HG02973 (cell line): ENCODE measurements at regions not wholly inside any gene's neighbourhood (a gene's known extent, or its start where the extent isn't known, plus 50 kb on each side); places are given as distances from the start of the nearest gene placed in this dataset.
"Not testable (repeated sequence)": the region's sequence is repeated elsewhere in the genome, so short reads cannot be mapped to it uniquely, and the experiment has no call there.

Source experiments
- ATAC-seq: cut with Tn5 transposase; IDR thresholded peaks from one replicate; pipeline ENCODE4 v1.9.1; 2021; ENCODE audit warnings: moderate library complexity; ENCODE audit not compliant: unreplicated experiment

GRCh38 chr14:101307162-101307561, 254.1 kb upstream of the DIO3 start:
- ATAC-seq: not testable (repeated sequence)

GRCh38 chr14:101311186-101311585, 250.1 kb upstream of the DIO3 start:
- not testable (repeated sequence) for ATAC-seq

- no peak for ATAC-seq
Measured at GRCh38 chr14:101313268-101313667, 248.0 kb upstream of the DIO3 start.

GRCh38 chr14:101315802-101316296, 245.4 kb upstream of the DIO3 start:
- ATAC-seq: no peak

DNA sequence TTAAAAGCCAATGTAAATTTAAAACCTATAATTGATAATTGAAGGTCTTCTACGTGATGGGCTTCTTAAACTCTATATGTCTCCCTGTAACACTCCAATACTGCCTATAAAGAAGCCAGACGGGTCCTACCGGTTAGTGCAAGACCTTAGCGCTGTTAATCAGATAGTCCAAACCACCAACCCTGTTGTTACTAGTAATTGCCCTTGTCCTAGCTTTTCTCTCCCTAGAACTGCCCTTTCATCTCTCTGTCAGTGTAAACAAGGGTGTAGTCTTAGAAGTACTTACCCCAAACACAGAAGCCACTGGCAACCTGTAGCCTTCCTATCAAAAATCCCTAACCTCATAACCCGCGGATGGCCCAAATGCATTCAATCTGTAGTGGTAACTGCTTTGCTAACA, 243.0 kb upstream of the DIO3 start:
- no peak for ATAC-seq

DNA sequence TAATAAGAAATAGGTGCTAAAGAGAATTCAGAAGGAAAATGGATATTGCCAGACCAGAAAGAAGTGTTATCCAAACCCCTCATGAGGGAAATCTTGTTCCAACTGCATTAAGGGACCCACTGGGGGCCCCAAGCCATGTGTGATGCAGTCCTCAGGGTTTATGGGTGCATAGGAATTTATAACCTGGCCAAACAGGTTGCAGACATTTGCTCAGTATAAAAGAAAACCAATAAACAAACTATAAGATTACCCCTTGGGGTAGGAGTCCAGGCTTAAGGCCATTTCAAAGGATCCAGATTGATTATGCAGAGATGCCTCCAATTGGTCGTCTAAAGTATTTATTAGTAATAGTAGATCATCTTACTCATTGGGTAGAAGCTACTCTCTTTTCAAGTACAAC, 240.9 kb upstream of the DIO3 start:
- no peak for ATAC-seq

DNA sequence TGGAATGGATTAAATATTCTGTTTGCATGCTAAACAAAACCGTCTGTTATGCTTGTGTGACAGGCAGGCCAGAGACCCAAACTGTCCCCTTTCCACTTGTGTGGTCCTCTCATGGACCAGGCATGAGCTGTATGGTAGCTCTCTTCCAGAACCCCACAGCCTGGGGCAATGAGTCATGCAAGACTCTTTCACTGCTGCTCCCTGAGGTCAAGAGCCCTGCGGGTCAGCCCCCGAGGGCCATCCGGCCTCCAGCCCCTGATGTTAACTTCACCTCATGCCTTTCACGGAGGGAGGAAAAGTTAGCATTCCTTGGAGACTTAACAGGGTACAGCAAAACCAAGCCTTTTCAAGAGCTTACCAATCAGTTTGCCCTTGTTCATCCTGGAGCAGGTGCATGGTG, 239.1 kb upstream of the DIO3 start:
- ATAC-seq: no peak

GRCh38 chr14:101323111-101323510, 238.2 kb upstream of the DIO3 start:
- no peak for ATAC-seq

DNA sequence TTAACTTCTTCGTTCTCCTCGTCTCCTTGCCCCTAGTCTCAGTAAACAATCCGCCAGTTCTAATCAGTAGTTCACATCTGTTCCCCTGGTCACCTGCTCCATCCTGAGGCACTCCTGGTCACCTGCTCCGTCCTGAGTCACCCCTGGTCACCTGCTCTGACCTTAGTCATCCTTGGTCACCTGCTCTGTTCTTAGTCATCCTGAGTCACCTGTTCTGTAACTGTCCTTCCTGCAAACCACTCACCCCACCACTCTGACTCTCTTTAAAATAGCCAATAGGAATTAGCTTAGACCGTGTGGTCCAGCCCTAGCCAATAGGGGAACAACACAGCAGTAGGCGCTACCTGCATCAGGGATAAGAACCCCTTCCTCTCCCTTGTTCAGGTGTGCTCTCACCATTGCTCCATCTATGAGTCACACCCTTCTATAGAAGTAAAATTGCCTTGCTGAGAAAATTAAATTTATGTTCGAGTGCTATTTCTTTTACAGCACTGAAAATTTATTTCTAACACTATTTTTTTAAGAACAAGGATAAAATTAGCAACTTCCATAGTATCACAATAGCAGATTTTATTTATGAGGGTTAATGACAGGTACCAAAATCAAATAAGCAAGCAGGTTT, 237.6 kb upstream of the DIO3 start:
- not testable (repeated sequence) for ATAC-seq

GRCh38 chr14:101325319-101325718, 236.0 kb upstream of the DIO3 start:
- ATAC-seq: no peak

GRCh38 chr14:101328412-101329028, 232.8 kb upstream of the DIO3 start:
- ATAC-seq: no peak

- no peak for ATAC-seq
Measured at GRCh38 chr14:101330416-101331140, 230.7 kb upstream of the DIO3 start.

DNA sequence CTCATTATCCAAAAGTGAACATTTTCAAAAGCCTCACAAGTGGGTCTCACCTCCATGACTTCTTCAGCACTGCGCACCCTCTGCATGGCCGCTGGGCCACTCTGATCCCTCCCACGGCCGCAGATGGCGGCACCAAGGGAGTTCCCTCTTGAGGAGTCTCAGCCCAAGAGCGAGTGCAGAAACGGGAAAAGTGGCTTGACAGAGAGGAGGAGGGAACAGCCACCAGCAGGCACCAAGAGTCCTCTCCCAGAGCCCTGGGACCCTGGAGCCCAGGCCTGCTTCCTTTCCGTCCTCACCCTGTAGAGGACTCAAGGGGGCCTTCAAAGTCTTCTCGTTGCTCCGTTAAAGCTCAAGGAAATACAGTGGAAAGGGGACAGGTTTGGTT, 230.2 kb upstream of the DIO3 start:
- no peak for ATAC-seq

DNA sequence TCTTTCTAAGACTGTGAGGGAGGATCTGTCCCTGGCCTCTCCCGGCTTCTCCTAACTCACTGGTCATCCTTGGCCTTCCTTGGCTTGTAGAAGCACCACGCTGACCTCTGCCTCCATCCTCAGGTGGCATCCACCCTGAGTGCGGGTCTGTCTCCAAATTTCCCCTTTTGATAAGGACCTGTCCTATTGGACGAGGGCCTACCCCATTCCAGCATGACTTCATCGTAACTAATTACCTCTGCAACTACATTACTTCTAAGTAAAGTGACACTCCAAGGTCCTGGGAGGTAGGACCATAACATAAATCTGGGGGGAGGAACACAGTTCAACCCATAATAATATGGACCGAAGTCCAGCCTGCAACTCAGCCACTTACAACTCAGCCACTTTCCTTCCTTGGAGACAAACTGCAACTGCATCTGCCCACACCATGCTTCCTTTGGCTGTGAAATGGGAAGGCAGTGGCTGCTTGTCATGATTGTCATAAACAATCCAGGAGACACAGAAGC, 229.6 kb upstream of the DIO3 start:
- no peak for ATAC-seq

DNA sequence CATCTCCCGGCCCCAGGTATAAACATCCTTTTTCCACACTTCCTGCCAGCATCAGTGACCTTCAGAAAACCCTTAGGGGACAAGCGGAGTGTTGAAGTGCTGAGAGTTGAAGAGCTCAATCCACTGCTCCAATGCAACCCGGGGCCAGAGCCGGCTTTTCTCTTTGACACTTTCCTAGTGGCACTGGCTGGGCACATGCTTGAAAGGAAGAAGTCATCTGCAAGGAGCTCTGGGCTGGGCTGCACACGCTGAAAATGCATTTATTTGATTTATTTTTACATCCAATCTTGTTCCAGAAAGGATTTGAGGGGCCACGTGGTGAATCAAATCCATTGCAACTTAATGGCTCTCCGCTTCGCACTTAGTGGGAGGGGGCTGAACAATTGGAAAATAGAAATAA, 229.0 kb upstream of the DIO3 start:
- ATAC-seq: no peak

DNA sequence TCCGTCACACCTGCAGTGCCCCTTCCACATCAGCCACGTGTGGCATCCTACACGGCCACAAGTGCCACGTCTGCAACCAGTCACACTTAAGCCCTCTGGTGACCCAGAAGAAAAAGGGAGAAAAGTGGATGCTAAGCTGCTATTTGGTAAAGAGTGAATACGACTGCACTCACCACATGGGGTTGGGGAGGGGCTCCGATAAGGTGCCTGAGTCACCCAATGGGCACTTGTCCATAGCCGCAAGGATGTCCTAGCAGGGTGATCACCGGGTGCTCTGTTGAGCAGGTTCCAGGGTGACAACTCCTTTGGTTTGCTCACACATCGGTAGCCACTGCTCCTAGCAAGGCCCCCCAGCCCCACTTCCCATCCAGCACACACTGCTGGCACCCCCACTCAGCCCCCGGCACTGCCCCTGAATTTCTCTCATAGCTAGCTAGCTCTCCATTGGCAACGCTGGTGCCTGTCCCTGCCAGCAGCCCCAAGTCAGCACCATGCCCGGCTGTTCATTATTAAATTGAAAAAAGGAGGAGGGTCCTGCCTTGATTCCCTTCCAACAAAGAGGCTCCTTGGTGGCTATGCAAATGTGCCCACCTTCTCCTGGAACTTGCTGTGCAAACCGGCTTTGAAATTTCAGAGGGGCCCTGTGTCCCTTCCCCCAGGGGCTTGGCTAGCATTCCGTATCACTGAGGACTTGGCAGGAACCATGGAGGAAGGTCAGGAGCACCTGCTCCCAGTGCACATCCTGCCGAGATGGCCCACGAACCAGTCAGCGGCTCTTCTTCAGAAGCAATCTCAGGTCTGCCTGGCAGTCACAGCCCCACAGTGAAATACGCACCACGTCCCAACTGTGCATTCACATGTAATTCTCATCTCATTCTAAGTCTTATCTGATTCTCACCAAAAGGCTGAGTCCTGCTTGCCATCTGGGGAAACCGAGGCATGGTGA, 227.7 kb upstream of the DIO3 start:
- ATAC-seq: no peak

DNA sequence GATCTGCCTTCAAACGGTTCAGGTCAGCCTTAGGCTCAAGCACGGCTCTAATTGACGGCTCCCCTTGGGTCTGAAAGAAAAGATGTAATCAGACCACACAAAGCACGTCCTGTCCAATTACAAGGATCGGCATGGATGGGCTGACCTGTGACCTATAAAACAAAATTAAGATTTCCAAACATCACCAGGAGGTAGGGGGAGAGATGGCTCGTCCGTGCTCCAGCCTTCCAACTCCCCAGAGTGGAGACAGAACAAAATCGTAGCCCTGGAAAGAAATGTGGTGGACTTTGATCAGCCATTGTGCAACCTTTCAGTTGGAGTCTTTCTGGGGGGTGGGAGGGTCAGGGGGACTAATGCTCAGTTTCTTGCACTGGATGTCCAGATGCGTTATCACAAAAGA, 226.6 kb upstream of the DIO3 start:
- no peak for ATAC-seq

DNA sequence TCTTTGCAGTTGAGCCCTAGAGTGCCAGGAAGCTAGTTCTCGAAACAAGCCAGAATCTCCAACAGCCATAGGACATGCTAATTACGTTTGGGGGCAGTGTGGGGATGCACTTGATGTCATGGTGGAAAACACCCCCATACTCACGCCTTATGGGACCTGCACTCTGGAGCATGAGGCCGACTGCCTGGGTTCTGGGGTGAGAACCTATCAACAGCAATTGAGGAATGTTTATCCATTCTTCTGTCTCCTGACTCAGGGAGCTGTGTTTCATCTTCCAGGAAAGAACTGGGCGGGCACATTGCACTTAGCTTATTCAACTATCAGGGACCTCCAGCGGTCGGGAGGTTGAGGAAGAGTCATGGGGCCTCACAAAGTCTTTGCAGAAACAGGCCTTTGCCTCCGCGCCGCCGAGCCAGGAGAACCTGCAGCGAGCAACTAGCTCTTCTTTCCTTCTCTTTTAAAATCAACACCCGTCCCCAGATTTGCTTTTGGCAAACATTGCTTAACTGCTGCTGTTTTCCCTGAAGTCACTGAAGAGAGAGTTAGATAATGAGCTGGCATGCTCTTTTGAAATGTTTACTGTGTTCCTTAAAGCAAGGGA, 226.1 kb upstream of the DIO3 start:
- ATAC-seq: no peak

GRCh38 chr14:101336183-101336582, 225.1 kb upstream of the DIO3 start:
- no peak for ATAC-seq

DNA sequence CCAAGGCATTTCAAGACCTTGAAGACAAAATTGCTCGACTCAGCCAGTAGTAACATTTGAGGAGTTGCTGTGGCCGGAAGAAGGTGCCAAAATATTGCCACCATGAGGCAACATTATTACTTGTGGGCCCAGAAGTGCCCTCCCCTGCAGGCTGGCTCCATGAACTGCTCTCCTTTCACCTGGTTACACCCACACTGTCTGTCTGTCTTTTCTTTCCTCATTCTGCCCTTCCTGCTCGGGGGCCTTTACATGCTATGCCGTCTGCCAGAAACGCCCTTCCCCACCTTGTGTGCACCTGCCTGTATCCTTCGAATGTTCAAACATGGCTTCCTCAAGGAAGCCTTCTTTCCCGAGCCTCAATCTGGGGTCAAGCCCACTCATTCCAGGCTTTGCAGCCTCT, 224.2 kb upstream of the DIO3 start:
- no peak for ATAC-seq

GRCh38 chr14:101340556-101340955, 220.7 kb upstream of the DIO3 start:
- ATAC-seq: no peak
